ENCODE measurements at regions not wholly inside any gene's neighbourhood (a gene's known extent, or its start where the extent isn't known, plus 50 kb on each side); places are given as distances from the start of the nearest gene placed in this dataset.

- no peak overlapping the region for H3K4me3 ChIP-seq (ENCODE audit: low read depth, low read length)
Observed at GRCh38 chr5:88113429-88113828, 155.2 kb downstream of the TMEM161B start.

DNA sequence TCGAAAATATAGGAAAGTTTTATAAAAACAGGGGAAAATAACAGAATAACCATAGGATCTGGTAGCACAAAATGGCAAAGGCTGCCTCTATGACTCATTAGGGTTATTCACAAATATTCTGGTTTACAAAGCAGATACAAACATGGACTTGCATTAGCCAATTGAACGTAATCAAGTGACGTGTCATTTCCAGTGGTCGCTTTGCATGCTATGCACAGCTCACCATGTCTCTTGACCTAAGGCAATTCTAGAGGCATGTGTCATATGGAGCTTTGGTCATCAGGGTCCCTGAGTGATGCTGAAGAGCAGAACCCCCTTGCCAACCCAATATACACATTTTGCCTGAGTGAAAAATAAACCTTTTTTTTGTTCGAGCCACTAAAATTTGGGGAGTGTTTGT, 158.8 kb downstream of the TMEM161B start:
- TF ChIP-seq, protein P1, sequence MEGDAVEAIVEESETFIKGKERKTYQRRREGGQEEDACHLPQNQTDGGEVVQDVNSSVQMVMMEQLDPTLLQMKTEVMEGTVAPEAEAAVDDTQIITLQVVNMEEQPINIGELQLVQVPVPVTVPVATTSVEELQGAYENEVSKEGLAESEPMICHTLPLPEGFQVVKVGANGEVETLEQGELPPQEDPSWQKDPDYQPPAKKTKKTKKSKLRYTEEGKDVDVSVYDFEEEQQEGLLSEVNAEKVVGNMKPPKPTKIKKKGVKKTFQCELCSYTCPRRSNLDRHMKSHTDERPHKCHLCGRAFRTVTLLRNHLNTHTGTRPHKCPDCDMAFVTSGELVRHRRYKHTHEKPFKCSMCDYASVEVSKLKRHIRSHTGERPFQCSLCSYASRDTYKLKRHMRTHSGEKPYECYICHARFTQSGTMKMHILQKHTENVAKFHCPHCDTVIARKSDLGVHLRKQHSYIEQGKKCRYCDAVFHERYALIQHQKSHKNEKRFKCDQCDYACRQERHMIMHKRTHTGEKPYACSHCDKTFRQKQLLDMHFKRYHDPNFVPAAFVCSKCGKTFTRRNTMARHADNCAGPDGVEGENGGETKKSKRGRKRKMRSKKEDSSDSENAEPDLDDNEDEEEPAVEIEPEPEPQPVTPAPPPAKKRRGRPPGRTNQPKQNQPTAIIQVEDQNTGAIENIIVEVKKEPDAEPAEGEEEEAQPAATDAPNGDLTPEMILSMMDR (IDR thresholded peaks at IDR 0.05; ENCODE audit: borderline replicate concordance, insufficient read depth, low read depth, low read length), result no peak
- H3K4me3 ChIP-seq (ENCODE audit: low read depth, low read length), result no peak overlapping the region

More at GRCh38 chr5:88113429-88113828, 155.2 kb downstream of the TMEM161B start:
- TF ChIP-seq, protein P1 (IDR thresholded peaks at IDR 0.05; ENCODE audit: borderline replicate concordance, insufficient read depth, low read depth, low read length), result no peak

- no peak overlapping the region for H3K4me3 ChIP-seq (ENCODE audit: low read depth, low read length)
- TF ChIP-seq, protein P1 (IDR thresholded peaks at IDR 0.05; ENCODE audit: borderline replicate concordance, insufficient read depth, low read depth, low read length), result no peak
Observed at GRCh38 chr5:88108490-88109279, 160.0 kb downstream of the TMEM161B start.

- TF ChIP-seq, protein P1 (IDR thresholded peaks at IDR 0.05; ENCODE audit: borderline replicate concordance, insufficient read depth, low read depth, low read length), result no peak
- no peak overlapping the region for H3K4me3 ChIP-seq (ENCODE audit: low read depth, low read length)
Observed at GRCh38 chr5:88094906-88095496, 173.6 kb downstream of the TMEM161B start.

DNA sequence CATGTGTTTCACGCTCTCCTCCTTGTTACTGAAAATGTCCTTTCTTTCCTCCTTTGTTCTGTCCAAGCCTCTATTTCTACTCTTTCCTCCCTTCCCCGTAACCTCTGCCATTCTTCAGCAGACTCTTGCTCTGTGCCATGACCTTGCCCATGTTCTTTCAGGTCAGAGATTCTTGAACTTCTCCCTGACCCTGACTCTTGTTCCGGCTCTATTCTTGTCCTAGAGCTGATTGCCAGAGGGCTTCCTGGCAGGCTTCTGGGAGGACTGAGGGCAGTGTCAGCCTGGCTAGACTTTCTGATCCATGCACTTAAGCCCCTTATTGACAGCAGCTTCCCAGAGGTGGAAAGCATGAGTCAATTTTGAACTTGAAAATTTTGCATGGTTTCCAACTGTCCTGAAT, 174.2 kb downstream of the TMEM161B start:
- no peak overlapping the region for H3K4me3 ChIP-seq (ENCODE audit: low read depth, low read length)
- TF ChIP-seq, protein P1 (IDR thresholded peaks at IDR 0.05; ENCODE audit: borderline replicate concordance, insufficient read depth, low read depth, low read length), result no peak

DNA sequence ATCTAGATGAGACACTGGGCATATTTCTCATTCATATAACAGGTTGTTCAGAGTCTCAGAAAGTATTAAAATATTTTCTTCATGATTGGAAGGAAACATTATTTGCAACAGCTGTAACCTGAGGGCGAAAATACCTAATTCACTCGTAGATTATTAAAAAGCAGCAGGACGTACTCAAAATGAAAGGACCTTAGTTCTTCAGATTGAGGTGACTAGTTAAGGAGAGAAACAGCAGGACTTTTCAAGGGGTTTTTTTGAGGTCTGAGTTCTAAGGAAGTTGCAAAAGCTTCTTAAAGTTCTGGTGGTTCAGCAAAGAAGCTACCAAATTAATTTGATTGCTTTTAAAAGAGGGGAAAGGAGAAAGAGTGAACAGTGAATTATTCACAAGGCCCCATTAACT, 174.9 kb downstream of the TMEM161B start:
- H3K4me3 ChIP-seq (ENCODE audit: low read depth, low read length), result no peak overlapping the region
- TF ChIP-seq, protein P1 (IDR thresholded peaks at IDR 0.05; ENCODE audit: borderline replicate concordance, insufficient read depth, low read depth, low read length), result no peak
